Jurkat, Clone E6-1 (cell line): ENCODE measurements at regions not wholly inside any gene's neighbourhood (a gene's known extent, or its start where the extent isn't known, plus 50 kb on each side); places are given as distances from the start of the nearest gene placed in this dataset.
"Not testable (repeated sequence)": the region's sequence is repeated elsewhere in the genome, so short reads cannot be mapped to it uniquely, and the experiment has no call there.

Experiments used
- DNase-seq: peaks from one replicate; pipeline ENCODE4 v3.0.0-alpha.2; 2011; ENCODE audit warnings: low read depth, low spot score
- H3K4me3 ChIP-seq: 2 replicates; pipeline ENCODE4 v1.5.1; 2011; ENCODE audit warnings: mild to moderate bottlenecking, low read length, control low read depth, moderate library complexity

DNA sequence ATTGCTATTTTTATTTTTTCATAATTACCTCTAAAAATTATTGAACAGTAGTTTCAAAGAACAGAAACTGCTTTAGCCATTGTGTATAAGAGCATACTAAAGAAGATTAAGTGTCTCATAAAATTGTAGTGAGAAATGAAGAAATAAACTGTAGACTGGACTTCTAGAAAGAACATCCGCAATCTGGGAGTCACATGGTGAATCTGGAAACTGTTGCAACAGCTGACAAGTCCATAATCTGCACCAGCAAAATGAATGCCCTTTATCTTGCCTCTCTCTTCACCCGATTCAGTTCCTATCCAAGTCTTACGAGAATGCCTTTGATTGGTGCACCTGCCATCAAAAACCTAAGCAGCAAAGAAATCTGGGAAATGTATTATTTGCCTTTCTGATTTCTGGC is 312.9 kb downstream of the NAF1 start:
- no peak overlapping the region for H3K4me3 ChIP-seq
- no peak for DNase-seq

GRCh38 chr4:162852642-162853041 is 314.0 kb downstream of the NAF1 start:
- H3K4me3 ChIP-seq, result no peak overlapping the region
- no peak for DNase-seq

DNA sequence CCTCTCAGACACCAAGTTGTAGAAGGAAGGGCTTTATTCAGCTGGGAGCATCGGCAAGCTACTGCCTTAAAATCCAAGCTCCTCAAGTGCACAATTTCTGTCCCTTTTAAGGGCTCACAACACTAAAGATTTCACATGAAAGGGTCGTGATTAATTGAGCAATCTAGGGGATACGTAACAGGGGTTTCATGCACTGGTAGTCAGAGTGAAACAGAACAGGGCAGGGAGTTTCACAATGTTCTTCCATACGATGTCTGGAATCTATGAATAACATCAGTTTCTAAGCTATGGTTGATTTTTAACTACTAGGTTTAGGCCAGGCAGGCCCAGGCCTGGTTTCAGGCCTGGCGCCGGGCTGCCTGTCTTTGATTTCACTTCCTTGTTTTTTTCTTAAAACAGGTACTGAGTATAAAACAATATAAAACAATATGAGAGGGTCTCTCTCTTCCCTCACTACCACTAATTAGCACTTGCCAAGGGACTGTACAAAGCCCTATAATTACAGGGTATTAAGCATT is 315.4 kb downstream of the NAF1 start:
- DNase-seq, H3K4me3 ChIP-seq: not testable (repeated sequence)

- DNase-seq, result no peak
- no peak overlapping the region for H3K4me3 ChIP-seq
Observed at GRCh38 chr4:162849937-162850336, 316.8 kb downstream of the NAF1 start.

- DNase-seq, result no peak
- H3K4me3 ChIP-seq, result no peak overlapping the region
Observed at GRCh38 chr4:162847945-162848549, 318.6 kb downstream of the NAF1 start.

DNA sequence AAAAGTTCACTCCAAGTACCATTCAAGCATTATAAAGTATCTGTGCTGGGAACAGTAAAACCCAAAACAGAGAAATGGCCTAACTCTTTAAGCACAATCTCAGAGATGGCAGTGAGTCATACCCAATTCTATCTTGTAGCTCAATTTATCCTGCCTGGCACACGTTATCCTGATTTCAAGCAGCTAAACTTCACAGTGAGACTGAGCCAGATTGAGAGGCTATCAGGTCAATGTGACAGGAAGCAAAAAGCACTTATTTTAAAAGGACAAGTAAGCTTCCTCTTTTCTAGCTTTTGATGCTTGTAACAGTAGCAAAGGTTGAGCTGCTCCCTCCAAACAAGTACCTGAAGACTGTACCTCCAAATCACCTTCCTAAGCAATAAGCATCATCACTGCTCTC is 324.9 kb downstream of the NAF1 start:
- H3K4me3 ChIP-seq, result no peak overlapping the region
- DNase-seq, result no peak

DNA sequence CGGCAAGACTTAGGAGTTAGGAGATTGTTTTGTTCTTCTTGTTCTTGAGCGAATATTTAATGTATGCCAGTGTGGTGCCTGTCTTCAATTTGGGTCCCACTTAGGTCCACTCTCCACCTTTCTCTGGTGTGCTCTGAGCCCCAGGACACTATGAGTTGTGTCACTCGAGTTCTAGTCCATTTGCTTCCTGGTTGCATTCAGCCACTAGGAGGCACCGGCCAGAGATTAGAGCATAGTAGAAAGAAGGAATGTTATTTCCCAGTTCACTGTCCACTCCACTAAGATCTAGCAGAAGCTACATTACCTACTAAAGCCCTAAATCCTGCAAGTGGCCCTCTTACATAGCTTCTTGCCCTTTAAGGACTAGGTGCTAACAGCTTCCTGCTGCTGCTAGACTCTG is 326.9 kb downstream of the NAF1 start:
- no peak overlapping the region for H3K4me3 ChIP-seq
- peak; percentile 1 for DNase-seq

GRCh38 chr4:162838671-162839070 is 328.0 kb downstream of the NAF1 start:
- DNase-seq, result no peak

DNA sequence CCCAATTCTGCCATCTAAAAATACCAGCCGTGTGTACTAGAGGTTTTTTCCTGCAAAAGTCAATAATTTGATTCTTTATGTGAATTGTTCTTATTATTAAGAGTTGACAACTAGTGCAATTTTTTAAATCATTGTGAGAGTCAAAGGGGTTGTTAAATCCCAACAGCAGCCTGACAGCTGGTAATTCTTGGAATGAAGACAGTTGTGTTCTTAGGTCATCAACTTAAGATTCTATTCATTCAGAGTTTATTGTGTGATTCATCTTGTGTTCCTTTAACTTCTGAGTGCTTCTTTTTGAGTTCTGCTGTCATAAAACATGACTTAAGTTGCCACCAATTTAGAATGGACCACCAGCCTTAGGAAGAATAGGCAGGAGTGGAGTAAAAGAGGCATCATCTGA is 329.0 kb downstream of the NAF1 start:
- no peak overlapping the region for H3K4me3 ChIP-seq
- no peak for DNase-seq

More at GRCh38 chr4:162838671-162839070, 328.0 kb downstream of the NAF1 start:
- no peak overlapping the region for H3K4me3 ChIP-seq

- no peak for DNase-seq
- H3K4me3 ChIP-seq, result no peak overlapping the region
Observed at GRCh38 chr4:162837241-162837640, 329.4 kb downstream of the NAF1 start.

DNA sequence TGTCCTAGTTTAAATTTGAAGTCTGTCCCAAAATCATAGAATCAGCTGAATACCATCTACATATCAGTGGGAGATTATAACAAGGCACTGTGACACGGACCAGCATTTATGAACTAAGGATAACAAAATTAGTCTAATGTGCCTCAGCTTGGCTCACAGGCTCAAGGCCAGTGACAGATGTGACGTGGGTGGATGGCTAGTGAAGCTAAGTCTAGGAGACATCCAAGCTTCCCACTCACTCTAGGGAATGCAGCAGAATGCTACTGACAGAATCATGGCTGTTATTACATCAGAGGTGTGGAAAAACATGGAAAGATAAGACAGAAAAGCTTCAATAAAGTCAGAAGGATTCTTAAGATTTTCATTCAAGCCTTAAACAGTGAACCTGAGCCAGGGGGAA is 329.9 kb downstream of the NAF1 start:
- no peak overlapping the region for H3K4me3 ChIP-seq
- no peak for DNase-seq

DNA sequence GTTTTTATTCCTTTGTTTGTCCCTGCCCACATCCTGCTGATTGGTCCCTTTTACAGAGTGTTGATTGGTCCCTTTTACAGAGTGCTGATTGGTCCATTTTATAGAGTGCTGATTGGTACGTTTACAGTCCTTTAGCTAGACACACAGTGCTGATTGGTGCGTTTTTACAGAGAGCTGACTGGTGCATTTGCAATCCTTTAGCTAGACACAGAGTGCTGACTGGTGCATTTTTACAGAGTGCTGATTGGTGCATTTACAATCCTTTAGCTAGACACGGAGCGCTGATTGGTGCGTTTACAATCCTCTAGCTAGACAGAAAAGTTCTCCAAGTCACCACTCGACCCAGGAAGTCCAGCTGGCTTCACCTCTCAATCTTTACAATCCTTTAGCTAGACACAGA is 330.4 kb downstream of the NAF1 start:
- not testable (repeated sequence) for DNase-seq, H3K4me3 ChIP-seq

GRCh38 chr4:162830899-162831298 is 335.8 kb downstream of the NAF1 start:
- no peak overlapping the region for H3K4me3 ChIP-seq

GRCh38 chr4:162817374-162817773 is 349.3 kb downstream of the NAF1 start:
- DNase-seq, H3K4me3 ChIP-seq: not testable (repeated sequence)

More at GRCh38 chr4:162830899-162831298, 335.8 kb downstream of the NAF1 start:
- no peak for DNase-seq

DNA sequence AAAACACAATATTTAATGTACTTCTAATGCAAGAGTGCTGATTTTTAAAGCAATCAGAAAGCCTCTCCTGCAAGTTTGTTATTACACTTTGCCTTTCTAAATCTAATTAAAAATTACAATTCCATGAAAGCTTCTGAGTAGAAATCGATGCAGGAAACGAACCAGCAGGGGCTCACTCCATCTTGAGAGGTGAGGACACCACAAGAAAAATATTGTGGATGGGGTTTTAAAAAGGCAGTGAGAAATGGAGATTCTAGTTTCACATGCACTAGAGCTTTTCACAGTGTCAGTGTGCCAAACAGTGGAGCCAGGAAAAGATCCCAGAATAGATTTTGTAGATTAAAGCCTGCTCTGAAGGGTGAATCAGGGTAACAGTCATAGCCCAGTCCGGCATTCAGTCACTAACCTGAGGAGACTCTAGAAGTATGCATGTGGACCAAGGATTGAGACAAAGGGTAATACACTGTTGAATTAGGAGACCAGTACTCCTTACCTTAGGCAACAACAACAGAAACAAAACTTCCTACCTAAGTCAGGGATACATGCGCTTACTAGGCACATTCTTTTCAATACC is 362.3 kb downstream of the NAF1 start:
- H3K4me3 ChIP-seq, result no peak overlapping the region
- no peak for DNase-seq

DNA sequence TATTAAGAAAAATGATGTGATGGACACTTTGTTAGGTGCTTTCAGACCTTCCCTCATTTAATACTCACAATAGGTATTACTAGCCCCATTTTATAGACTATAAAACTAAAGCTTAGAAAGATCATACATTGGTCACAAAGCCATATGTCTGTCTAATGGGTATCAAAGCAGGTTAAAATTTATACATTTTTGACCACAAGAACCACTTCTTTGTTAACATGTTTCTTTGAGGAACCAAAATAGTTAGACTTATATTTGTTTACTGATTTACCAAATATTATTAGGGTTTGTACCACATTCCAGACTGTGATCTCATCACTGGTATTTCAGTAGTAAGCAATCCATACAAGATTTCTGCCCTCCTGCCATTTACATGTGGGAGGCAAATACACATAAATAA is 363.3 kb downstream of the NAF1 start:
- DNase-seq, result no peak
- H3K4me3 ChIP-seq, result no peak overlapping the region

DNA sequence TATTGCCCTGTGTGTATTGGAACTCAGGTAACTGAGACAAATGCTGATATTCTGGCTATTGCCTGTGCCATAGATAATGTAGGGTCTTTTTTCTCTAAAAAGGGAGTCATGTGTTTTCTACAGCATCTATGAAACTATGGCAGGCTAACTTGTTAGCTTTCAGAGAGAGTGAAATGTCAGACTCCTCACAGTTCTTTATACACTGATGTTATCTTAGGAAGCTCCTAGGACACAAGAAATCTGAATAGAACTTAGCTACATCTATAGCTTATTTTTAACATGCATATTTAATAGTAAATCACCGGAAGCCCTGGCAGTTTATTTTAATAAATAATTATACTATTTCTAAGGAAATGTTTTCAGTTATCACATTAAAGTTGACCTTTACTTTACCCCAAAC is 369.6 kb downstream of the NAF1 start:
- H3K4me3 ChIP-seq, result no peak overlapping the region
- no peak for DNase-seq

DNA sequence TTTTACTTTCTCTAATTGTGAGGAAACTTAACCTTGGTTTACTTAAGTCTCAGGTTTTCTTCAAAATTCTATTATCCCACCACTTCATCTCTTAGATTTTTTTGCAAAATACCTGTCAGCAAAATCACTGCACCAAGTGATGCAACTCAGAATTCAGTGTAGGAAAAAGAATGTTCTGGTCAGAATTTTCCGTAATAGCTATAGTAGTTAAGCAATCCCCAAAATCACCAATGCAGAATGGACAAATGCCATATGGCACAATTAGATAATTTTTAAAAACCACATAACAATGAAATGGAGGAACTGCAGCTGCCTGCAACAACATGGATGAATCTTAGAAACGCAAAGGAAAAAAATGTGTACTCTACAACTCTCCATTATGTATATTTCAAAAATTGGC is 373.1 kb downstream of the NAF1 start:
- no peak for DNase-seq
- no peak overlapping the region for H3K4me3 ChIP-seq

DNA sequence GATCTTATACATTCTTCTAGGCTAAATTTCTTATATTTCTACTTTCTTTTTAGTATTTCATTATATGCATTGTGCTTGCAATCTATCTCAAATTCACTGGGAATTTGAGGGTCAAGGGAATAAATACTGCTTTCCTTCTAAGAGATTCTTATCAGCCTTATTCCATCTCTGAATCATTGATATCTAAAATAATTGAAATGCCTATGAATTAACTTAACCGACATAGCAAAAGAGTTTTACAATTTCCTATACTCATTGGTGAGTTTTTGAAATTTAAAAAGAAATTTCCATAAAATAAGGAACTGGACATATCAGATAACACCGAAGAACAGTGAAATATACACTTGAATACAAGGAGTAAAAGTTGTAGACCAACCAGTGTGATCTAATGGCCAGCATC is 373.7 kb downstream of the NAF1 start:
- H3K4me3 ChIP-seq, result no peak overlapping the region
- DNase-seq, result no peak

DNA sequence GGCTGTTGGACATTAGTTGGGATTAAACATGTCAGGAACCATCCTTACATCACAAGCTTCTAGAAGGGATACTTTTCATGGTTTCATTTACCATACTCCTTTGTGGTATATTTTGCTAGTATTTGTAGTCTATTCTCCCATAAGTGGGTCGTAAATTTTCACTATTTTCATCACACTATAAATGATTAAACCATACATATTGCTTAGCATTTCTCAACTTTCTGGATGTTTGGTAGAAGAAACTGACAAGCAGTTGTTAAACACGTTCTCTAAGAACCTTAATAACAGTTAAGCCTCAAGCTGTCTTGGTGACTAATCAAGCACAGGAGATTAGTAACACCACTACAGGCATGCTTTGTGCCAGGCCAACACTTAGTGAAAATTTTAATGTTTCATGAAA is 375.5 kb downstream of the NAF1 start:
- H3K4me3 ChIP-seq, result no peak overlapping the region
- no peak for DNase-seq

GRCh38 chr4:162787120-162787519 is 379.6 kb downstream of the NAF1 start:
- DNase-seq, result no peak
- H3K4me3 ChIP-seq, result no peak overlapping the region
